BLaER1 treated with 17β-estradiol and CSF1 and Interleukin-3, amounts not matched to agents 10 nM and 100 nM (cell line): ENCODE measurements at regions not wholly inside any gene's neighbourhood (a gene's known extent, or its start where the extent isn't known, plus 50 kb on each side); places are given as distances from the start of the nearest gene placed in this dataset.
"Not testable (repeated sequence)": the region's sequence is repeated elsewhere in the genome, so short reads cannot be mapped to it uniquely, and the experiment has no call there.

Experiments used
- H3K27ac ChIP-seq, 11 experiments: shearing (Covaris generic); formaldehyde crosslinking; 2 replicates each; pipeline ENCODE4 v1.8.1; 2022
- H3K27me3 ChIP-seq, 11 experiments: shearing (Covaris generic); formaldehyde crosslinking; 2 replicates each; pipeline ENCODE4 v1.8.1; 2022
- H3K36me3 ChIP-seq, 11 experiments: shearing (Covaris generic); formaldehyde crosslinking; 2 replicates each; pipeline ENCODE4 v1.8.1; 2022
- H3K4me1 ChIP-seq, 10 experiments: shearing (Covaris generic); formaldehyde crosslinking; 2 replicates each; pipeline ENCODE4 v1.8.1; 2022
- H3K4me2 ChIP-seq, 11 experiments: shearing (Covaris generic); formaldehyde crosslinking; 2 replicates each; pipeline ENCODE4 v1.8.1; 2022
- H3K4me3 ChIP-seq, 10 experiments: shearing (Covaris generic); formaldehyde crosslinking; 2 replicates each; pipeline ENCODE4 v1.8.1; 2022
- H3K9ac ChIP-seq, 11 experiments: shearing (Covaris generic); formaldehyde crosslinking; 2 replicates each; pipeline ENCODE4 v1.8.1; 2022
- H3K9me3 ChIP-seq, 11 experiments: shearing (Covaris generic); formaldehyde crosslinking; replicated peaks in 1 of 11; 2 replicates each; pipeline ENCODE4 v1.8.1; 2022
- H4K20me1 ChIP-seq, 11 experiments: shearing (Covaris generic); formaldehyde crosslinking; 2 replicates each; pipeline ENCODE4 v1.8.1; 2022
- Cebpa-rat ChIP-seq, 11 experiments: shearing (Covaris generic); IDR thresholded peaks; 2 replicates each; pipeline ENCODE4 v1.8.1; 2022

DNA sequence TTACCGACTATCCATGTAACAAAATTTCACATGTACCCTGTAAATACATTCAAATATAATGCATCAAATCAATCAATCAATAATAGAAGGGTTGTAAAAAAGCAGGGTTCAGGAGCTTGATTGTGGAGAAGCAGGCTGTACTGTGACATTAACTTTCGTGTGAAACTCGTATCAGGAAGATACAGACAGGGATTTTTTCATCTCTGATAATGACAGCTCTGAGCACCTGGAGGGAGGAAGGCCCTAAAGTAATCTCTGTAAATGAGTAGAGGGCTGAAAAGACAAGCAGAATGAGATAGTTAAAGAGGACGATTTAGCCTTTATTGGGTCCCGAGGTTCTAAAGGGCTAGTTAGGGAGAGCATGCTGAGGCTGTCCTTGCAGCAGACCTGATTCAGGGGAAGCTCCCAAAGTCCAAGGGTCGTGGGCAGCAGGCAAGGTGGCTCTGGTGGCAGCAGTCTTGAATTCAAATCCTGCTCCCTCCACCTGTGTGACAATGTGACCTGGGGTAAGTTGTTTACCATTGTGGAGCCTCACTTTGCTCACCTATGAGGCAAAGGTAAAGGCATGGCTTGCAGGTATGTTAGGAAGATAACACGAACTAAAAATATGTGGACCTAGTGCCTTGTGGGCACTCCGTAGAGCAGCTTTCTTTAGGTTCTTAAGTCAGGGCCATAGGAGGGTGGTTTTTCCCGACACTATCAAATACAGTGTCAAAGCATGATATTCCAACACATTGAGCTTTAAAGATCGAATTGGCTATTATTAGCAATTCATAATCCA, 219.4 kb upstream of the MYLIP start:
- Histone ChIP-seq H3K9me3 (peaks cover 0 to 19% (median 3%) of the 10 kb centered on the region in 11 experiments; a peak in 8 of 22 replicates), H3K27ac (no peak overlapping the region), H3K36me3 (no peaks in the 10 kb centered on the region), H3K4me1 (peaks cover 26 to 56% (median 40%) of the 10 kb centered on the region in 10 experiments; a peak in 19 of 20 replicates), H3K4me3 (no peak overlapping the region), H4K20me1 (no peaks in the 10 kb centered on the region), H3K27me3 (no peaks in the 10 kb centered on the region), H3K9ac (no peak overlapping the region), H3K4me2 (no peak overlapping the region; a peak in 1 of 22 replicates)
- no peak for TF ChIP-seq Cebpa-rat (IDR thresholded peaks at IDR 0.05)

DNA sequence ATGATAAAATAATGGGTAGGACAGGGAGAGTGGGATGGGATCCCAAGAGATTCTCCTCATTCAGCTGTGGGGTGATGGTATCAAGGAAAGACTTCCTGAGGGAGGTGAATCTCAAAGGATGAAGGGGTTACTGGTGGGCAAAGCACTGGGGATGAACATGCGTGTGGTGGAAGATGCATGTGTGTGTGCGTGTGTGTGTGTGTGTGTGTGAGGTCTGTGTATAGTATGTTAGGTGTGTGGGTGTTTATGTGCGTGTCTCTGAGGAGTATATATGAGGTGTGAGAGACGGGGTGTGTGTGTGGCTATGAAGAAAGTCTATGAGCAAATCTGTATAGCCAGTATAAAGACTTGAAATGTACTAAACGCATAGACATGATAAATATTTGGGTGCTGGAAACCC, 220.0 kb upstream of the MYLIP start:
- Histone ChIP-seq H3K4me1 (peaks cover 32 to 62% (median 46%) of the 10 kb centered on the region in 10 experiments; a peak in 19 of 20 replicates), H3K4me3 (no peak overlapping the region), H3K27ac (no peak overlapping the region), H3K9ac (no peak overlapping the region), H3K36me3 (no peaks in the 10 kb centered on the region), H4K20me1 (no peaks in the 10 kb centered on the region), H3K4me2 (no peak overlapping the region; a peak in 1 of 22 replicates), H3K9me3 (peaks cover 0 to 25% (median 6%) of the 10 kb centered on the region in 11 experiments; a peak in 13 of 22 replicates), H3K27me3 (no peaks in the 10 kb centered on the region)
- no peak for TF ChIP-seq Cebpa-rat (IDR thresholded peaks at IDR 0.05)

DNA sequence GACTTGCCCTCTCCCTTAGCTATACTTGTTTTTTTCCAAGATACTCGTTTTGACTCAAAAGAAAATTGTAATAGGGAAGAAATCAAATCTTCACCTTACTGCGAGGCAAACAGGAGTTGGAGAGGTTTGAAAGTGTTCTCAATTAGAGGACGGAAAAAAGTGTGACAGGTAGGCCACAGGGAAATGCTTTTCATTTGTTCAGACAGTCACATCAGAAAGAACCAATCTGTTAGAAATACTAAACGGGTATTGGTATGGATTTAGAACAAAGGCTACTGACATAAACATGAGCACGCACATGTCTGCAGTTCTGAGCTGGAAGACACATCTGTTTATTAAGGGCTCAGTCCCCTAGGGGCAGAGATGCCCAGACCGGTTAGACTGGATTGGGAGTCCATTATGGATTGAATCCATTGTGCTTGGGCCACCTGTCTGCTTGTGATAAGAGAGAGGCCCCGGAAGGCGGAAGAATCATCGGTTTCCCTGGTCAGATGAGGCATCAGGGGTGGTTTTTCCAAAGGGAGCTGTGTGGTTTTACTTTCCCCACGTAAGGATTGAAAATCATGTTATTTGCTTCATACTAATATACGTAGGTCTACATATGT, 220.9 kb upstream of the MYLIP start:
- H3K4me1 ChIP-seq: peaks cover 39 to 64% (median 54%) of the 10 kb centered on the region in 10 experiments; a peak in 19 of 20 replicates
- H3K27ac ChIP-seq: peak overlapping the region in 1 of 11 experiments; percentile 4; a peak in 2 of 22 replicates
- no peaks in the 10 kb centered on the region for H4K20me1 ChIP-seq
- no peak for TF ChIP-seq Cebpa-rat (IDR thresholded peaks at IDR 0.05)
- no peaks in the 10 kb centered on the region for H3K27me3 ChIP-seq
- no peak overlapping the region for H3K4me3 ChIP-seq
- peak overlapping the region in 6 of 11 experiments; percentile 3 to 90 (median 83); a peak in 11 of 22 replicates for H3K4me2 ChIP-seq
- peaks cover 4 to 34% (median 14%) of the 10 kb centered on the region in 11 experiments; a peak in 16 of 22 replicates for H3K9me3 ChIP-seq
- no peaks in the 10 kb centered on the region for H3K36me3 ChIP-seq
- no peak overlapping the region for H3K9ac ChIP-seq

GRCh38 chr6:15907220-15907913, 221.5 kb upstream of the MYLIP start:
- H3K9ac ChIP-seq, H3K36me3 ChIP-seq, H4K20me1 ChIP-seq, H3K4me3 ChIP-seq, H3K27me3 ChIP-seq: not testable (repeated sequence)
- peaks cover 45 to 66% (median 58%) of the 10 kb centered on the region in 10 experiments for H3K4me1 ChIP-seq
- peak overlapping the region in 7 of 11 experiments; percentile 3 to 90 (median 83); a peak in 14 of 22 replicates for H3K4me2 ChIP-seq
- peaks cover 6 to 39% (median 17%) of the 10 kb centered on the region in 11 experiments; a peak in 16 of 22 replicates for H3K9me3 ChIP-seq
- peak overlapping the region in 4 of 11 experiments; percentile 15 to 96 (median 83); a peak in 8 of 22 replicates for H3K27ac ChIP-seq

- H3K36me3 ChIP-seq: no peaks in the 10 kb centered on the region
- no peak for TF ChIP-seq Cebpa-rat (IDR thresholded peaks at IDR 0.05)
- H3K9me3 ChIP-seq: peaks cover 6 to 39% (median 17%) of the 10 kb centered on the region in 11 experiments; a peak in 16 of 22 replicates
- H4K20me1 ChIP-seq: no peaks in the 10 kb centered on the region
- peaks cover 54 to 70% (median 64%) of the 10 kb centered on the region in 10 experiments for H3K4me1 ChIP-seq
- no peaks in the 10 kb centered on the region for H3K27me3 ChIP-seq
- H3K4me3 ChIP-seq: 0 out of 20 replicates have a peak overlapping the region, but pooled peaks of 1 of the 10 experiments have one; percentile 8
- peak overlapping the region in 8 of 11 experiments; percentile 15 to 96 (median 66); a peak in 14 of 22 replicates for H3K27ac ChIP-seq
- peak overlapping the region; percentile 49 to 90 (median 73); a peak in 19 of 22 replicates for H3K4me2 ChIP-seq
- H3K9ac ChIP-seq: peak overlapping the region in 4 of 11 experiments; percentile 14 to 54 (median 40); a peak in 5 of 22 replicates
These were observed 222.4 kb upstream of the MYLIP start for GRCh38 chr6:15906420-15907016.

DNA sequence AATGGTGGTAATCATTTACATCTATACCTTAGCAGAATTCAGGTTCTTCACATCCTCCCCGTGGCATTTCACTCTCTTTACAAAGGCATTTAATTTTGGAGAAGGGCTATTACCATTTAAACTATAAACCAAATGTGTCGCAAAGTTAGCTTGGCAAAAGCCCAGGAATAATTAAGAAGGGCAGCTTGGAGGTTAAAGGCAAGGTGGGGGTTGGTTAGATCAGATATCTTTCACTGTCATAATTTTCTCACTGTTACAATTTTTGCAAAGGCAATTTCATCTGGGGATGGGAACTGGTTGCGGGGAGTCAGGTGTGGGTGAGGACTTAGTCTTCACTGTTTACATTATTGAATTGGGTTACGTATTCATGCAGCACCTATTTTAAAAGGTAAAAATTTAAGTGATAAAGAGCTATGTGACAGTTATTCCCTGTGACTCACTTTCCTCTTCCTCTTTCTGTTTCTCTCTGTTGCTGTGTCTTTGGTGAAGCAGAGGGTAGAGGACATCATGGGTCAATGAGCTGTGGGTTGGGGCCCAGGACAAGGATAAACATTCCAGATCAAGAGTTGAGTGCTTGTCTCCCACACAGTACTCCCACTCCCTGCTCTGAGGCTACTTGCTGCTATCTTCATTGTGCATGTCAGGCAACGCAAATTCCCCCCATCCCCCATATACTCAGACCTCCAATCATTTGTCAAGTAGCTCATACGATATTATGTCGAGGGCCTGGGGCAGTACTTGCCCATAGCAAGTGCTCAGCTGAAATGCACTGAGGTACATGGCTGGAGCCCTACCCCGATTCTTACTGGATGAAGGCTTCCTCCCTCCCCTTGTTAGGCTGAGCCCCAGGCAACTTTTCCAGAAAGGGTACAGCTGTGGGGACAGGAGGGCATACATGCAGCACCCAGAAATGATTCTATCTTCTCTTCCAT, 223.1 kb upstream of the MYLIP start:
- H3K27ac ChIP-seq: peak overlapping the region in 8 of 11 experiments; percentile 15 to 96 (median 66); a peak in 14 of 22 replicates

DNA sequence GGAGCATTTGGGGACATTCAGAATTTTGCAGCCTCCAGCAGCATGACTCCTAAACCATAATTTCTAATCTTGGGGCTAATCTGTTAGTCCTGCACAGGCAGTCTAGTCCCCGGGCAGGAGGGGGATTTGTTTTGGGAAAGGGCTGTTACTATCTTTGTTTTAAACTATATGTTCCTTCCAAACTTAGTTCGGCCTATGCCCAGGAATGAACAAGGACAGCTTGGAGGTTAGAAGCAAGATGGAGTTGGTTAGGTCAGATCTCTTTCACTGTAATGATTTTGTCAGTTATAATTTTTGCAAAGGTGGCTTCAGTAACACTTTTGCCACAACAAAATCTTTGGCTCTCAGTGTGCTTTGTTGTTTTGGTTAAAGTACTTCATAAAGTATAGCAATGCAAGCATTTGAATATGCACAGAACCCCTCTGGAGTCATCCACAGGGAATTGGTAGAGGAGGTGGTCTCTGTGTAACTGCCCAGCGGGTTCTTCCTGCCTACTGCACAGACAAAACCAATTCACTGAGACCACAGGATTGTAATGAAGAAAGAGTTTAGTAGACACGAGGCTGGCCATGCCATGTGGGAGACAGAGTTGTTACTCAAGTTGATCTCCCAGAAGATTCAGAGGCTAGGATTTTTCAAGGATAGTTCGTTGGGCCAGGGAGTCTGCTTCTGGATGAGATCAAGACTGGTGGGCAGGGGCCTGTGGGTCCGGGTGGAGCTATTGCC, 224.1 kb upstream of the MYLIP start:
- H3K9me3 ChIP-seq: peaks cover 6 to 39% (median 17%) of the 10 kb centered on the region in 11 experiments; a peak in 16 of 22 replicates
- TF ChIP-seq Cebpa-rat (IDR thresholded peaks at IDR 0.05): no peak
- no peaks in the 10 kb centered on the region for H3K27me3 ChIP-seq
- no peaks in the 10 kb centered on the region for H4K20me1 ChIP-seq
- peak overlapping the region in 3 of 11 experiments; percentile 15 to 54 (median 51); a peak in 3 of 22 replicates for H3K9ac ChIP-seq
- peak overlapping the region; percentile 49 to 90 (median 73); a peak in 20 of 22 replicates for H3K4me2 ChIP-seq
- no peak overlapping the region for H3K4me3 ChIP-seq
- peak overlapping the region in 8 of 11 experiments; percentile 25 to 96 (median 83); a peak in 14 of 22 replicates for H3K27ac ChIP-seq
- H3K36me3 ChIP-seq: no peaks in the 10 kb centered on the region
- peaks cover 71 to 87% (median 81%) of the 10 kb centered on the region in 10 experiments for H3K4me1 ChIP-seq

More for the DNA sequence above, 223.1 kb upstream of the MYLIP start:
- Histone ChIP-seq H3K9ac (peak overlapping the region in 5 of 11 experiments; percentile 2 to 54 (median 29); a peak in 7 of 22 replicates), H3K36me3 (no peaks in the 10 kb centered on the region), H3K4me3 (0 out of 20 replicates have a peak overlapping the region, but pooled peaks of 2 of the 10 experiments have one; percentile 0 to 8), H3K4me1 (peaks cover 61 to 78% (median 72%) of the 10 kb centered on the region in 10 experiments), H3K4me2 (peak overlapping the region; percentile 49 to 90 (median 73)), H4K20me1 (no peaks in the 10 kb centered on the region), H3K27me3 (no peaks in the 10 kb centered on the region), H3K9me3 (peaks cover 6 to 39% (median 17%) of the 10 kb centered on the region in 11 experiments; a peak in 16 of 22 replicates)
- TF ChIP-seq Cebpa-rat (IDR thresholded peaks at IDR 0.05): no peak
